Type B pancreatic cell (in vitro differentiated cells): ENCODE measurements at regions not wholly inside any gene's neighbourhood (a gene's known extent, or its start where the extent isn't known, plus 50 kb on each side); places are given as distances from the start of the nearest gene placed in this dataset.

Experiments used
- DNase-seq: peaks from one replicate; pipeline ENCODE4 v3.0.0; 2021; ENCODE audit warnings: mixed read lengths; ENCODE audit not compliant: unreplicated experiment; ENCODE audit errors: extremely low spot score
- H3K27ac Mint-ChIP-seq: 2 replicates; pipeline ENCODE4 v1.8.0; 2021; ENCODE audit warnings: mild to moderate bottlenecking, mixed read lengths
- H3K27me3 Mint-ChIP-seq: 2 replicates; pipeline ENCODE4 v1.8.0; 2021; ENCODE audit warnings: mixed read lengths
- H3K36me3 Mint-ChIP-seq: 2 replicates; pipeline ENCODE4 v1.8.0; 2021; ENCODE audit warnings: mixed read lengths
- H3K4me1 Mint-ChIP-seq: one replicate; pipeline ENCODE4 v1.8.0; 2021; ENCODE audit warnings: mixed read lengths; ENCODE audit not compliant: unreplicated experiment
- H3K4me3 Mint-ChIP-seq: 2 replicates; pipeline ENCODE4 v1.8.0; 2021; ENCODE audit warnings: mild to moderate bottlenecking, mixed read lengths
- H3K9me3 Mint-ChIP-seq: 2 replicates; pipeline ENCODE4 v1.8.0; 2021; ENCODE audit warnings: mixed read lengths
- TF ChIP-seq, protein P1 (sequence below): fragments of 200-600 bp; sonication (generic); conservative IDR thresholded peaks from 2 replicates; pipeline ENCODE4 v1.5.0; 2021; ENCODE audit warnings: antibody characterized with exemption, mild to moderate bottlenecking

- no peak overlapping the region for H3K4me3 Mint-ChIP-seq
- H3K36me3 Mint-ChIP-seq: no peaks in the 10 kb centered on the region
- no peak overlapping the region for H3K27ac Mint-ChIP-seq
- TF ChIP-seq, protein P1, sequence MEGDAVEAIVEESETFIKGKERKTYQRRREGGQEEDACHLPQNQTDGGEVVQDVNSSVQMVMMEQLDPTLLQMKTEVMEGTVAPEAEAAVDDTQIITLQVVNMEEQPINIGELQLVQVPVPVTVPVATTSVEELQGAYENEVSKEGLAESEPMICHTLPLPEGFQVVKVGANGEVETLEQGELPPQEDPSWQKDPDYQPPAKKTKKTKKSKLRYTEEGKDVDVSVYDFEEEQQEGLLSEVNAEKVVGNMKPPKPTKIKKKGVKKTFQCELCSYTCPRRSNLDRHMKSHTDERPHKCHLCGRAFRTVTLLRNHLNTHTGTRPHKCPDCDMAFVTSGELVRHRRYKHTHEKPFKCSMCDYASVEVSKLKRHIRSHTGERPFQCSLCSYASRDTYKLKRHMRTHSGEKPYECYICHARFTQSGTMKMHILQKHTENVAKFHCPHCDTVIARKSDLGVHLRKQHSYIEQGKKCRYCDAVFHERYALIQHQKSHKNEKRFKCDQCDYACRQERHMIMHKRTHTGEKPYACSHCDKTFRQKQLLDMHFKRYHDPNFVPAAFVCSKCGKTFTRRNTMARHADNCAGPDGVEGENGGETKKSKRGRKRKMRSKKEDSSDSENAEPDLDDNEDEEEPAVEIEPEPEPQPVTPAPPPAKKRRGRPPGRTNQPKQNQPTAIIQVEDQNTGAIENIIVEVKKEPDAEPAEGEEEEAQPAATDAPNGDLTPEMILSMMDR: no peak
- no peaks in the 10 kb centered on the region for H3K4me1 Mint-ChIP-seq
- DNase-seq: no peak
- H3K9me3 Mint-ChIP-seq: no peaks in the 10 kb centered on the region
- H3K27me3 Mint-ChIP-seq: no peaks in the 10 kb centered on the region
Observed at GRCh38 chr9:25282946-25283345, 395.3 kb downstream of the TUSC1 start.

- TF ChIP-seq, protein P1: no peak
- no peaks in the 10 kb centered on the region for H3K27me3 Mint-ChIP-seq
- H3K36me3 Mint-ChIP-seq: no peaks in the 10 kb centered on the region
- no peak overlapping the region for H3K4me3 Mint-ChIP-seq
- no peaks in the 10 kb centered on the region for H3K9me3 Mint-ChIP-seq
- H3K27ac Mint-ChIP-seq: no peak overlapping the region
- DNase-seq: no peak
- H3K4me1 Mint-ChIP-seq: no peaks in the 10 kb centered on the region
Observed at GRCh38 chr9:25261445-25261844, 416.8 kb downstream of the TUSC1 start.

- H3K27ac Mint-ChIP-seq: no peak overlapping the region
- H3K4me3 Mint-ChIP-seq: no peak overlapping the region
- no peaks in the 10 kb centered on the region for H3K9me3 Mint-ChIP-seq
- no peak for DNase-seq
- no peaks in the 10 kb centered on the region for H3K36me3 Mint-ChIP-seq
- TF ChIP-seq, protein P1: no peak
- H3K4me1 Mint-ChIP-seq: no peaks in the 10 kb centered on the region
- no peaks in the 10 kb centered on the region for H3K27me3 Mint-ChIP-seq
Observed at GRCh38 chr9:25260046-25260445, 418.2 kb downstream of the TUSC1 start.

DNA sequence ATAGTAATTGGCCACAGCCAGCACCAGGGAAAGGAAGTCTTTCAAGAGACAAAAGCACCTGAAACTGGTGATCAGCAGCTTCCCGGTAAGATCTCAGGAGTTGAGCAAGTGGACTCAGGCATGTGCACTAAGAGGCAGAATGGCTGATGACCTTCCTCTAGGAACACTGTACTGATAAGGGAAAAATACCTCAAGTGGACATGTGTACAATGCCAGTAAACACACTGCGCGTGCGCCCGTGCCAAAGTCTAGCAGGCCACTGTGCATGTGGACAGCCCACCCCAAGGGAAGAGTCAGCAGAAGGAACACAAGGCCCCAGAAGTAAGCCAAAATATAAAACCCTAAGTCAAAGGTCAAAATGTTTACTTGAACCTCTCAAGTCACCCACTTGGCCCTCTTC is 423.0 kb downstream of the TUSC1 start:
- no peaks in the 10 kb centered on the region for H3K36me3 Mint-ChIP-seq
- TF ChIP-seq, protein P1: no peak
- H3K27ac Mint-ChIP-seq: no peak overlapping the region
- no peaks in the 10 kb centered on the region for H3K27me3 Mint-ChIP-seq
- no peaks in the 10 kb centered on the region for H3K9me3 Mint-ChIP-seq
- DNase-seq: no peak
- no peak overlapping the region for H3K4me3 Mint-ChIP-seq
- no peaks in the 10 kb centered on the region for H3K4me1 Mint-ChIP-seq

DNA sequence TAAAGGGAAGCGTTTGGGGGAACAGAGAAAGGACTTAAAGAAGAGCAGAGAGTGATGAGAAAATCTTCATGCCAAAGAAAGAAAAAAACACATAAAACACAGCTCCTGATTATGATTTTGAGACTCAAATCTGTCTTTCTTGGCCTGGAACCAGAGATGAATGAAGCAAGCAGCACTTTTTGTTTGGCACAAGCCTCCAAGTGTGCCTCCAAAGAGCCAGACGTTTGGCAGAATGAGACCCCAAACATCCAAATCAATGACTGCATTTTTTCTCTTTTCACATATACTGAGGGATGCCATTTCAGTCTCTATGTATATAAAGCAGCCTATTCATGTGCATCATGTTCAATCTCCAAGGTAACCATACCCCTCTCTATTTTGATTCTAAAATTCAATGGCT is 424.2 kb downstream of the TUSC1 start:
- TF ChIP-seq, protein P1: no peak
- Mint-ChIP-seq H3K9me3 (no peaks in the 10 kb centered on the region), H3K4me3 (no peak overlapping the region), H3K36me3 (no peaks in the 10 kb centered on the region), H3K4me1 (no peaks in the 10 kb centered on the region), H3K27me3 (no peaks in the 10 kb centered on the region), H3K27ac (no peak overlapping the region)
- no peak for DNase-seq

GRCh38 chr9:25241421-25241820 is 436.8 kb downstream of the TUSC1 start:
- Mint-ChIP-seq H3K27me3 (no peaks in the 10 kb centered on the region), H3K4me1 (no peaks in the 10 kb centered on the region), H3K9me3 (no peaks in the 10 kb centered on the region), H3K4me3 (no peak overlapping the region), H3K27ac (no peak overlapping the region), H3K36me3 (no peaks in the 10 kb centered on the region)
- DNase-seq: no peak
- TF ChIP-seq, protein P1: no peak
